CD4-positive, alpha-beta T cell treated with Interleukin-1 beta for 1 hour (primary cell): ENCODE measurements at regions not wholly inside any gene's neighbourhood (a gene's known extent, or its start where the extent isn't known, plus 50 kb on each side); places are given as distances from the start of the nearest gene placed in this dataset.
"Not testable (repeated sequence)": the region's sequence is repeated elsewhere in the genome, so short reads cannot be mapped to it uniquely, and the experiment has no call there.

ENCODE experiments used
- DNase-seq, 2 donors: peaks; one replicate each; pipeline ENCODE4 v3.0.0-alpha.2; 2020 to 2022

- DNase-seq, result peak in 1 of 2 donors; percentile 6
Measured at GRCh38 chr20:48350313-48350988, 477.3 kb downstream of the PREX1 start.

- DNase-seq, result no peak
Measured at GRCh38 chr20:48349656-48350055, 478.1 kb downstream of the PREX1 start.

GRCh38 chr20:48348022-48348421, 479.8 kb downstream of the PREX1 start:
- no peak for DNase-seq

DNA sequence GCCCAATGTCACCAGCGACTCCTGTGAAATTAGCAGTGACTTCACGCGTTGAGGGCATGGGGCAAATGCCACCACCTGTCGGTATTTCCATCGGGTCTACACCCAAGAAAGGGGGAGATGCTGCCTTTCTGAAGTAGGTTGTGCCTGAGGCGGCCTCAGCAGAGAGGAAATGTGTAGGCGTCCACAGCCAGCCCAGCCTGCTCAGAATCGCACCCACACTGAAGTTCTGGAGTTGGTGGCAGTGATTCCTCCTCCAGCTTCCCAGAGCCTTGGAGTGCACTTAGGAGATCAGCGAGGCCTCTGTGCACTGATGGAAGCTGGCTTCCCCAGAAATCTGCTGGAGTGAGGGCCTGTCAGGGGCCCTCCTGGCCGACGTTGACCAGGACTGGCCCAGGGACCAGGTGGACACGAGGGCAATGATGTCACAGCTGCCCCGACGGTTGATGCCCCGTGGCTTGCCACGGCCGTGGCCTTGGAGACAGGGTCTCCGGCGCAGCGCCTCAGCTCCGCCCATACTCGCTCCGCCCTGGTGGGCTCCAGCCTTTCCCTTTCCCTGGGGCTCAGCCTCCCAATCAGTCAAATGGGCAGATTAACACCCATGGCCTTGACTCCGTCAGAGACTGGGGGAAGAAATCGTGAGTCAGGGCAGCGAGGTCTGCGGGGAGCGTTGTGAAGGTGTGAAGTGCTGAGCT, 484.8 kb downstream of the PREX1 start:
- DNase-seq, result no peak

DNA sequence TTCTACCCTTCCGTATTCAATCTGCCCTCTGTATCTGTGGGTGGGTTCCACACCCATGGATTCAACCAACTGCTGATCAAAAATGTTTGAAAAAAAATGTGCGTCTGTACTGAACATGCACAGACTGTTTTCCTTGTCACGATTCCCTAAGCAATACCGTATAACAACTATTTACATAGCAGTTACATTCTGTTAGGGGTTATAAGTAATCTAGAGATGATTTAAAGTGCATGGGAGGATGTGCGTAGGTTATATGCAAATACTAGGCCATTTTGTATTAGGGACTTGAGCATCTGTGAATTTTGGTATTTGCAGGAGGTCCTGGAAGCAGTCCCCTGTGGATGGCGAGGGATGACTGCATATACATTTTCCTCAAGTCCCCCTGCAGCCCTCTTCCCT, 486.9 kb downstream of the PREX1 start:
- no peak for DNase-seq

DNA sequence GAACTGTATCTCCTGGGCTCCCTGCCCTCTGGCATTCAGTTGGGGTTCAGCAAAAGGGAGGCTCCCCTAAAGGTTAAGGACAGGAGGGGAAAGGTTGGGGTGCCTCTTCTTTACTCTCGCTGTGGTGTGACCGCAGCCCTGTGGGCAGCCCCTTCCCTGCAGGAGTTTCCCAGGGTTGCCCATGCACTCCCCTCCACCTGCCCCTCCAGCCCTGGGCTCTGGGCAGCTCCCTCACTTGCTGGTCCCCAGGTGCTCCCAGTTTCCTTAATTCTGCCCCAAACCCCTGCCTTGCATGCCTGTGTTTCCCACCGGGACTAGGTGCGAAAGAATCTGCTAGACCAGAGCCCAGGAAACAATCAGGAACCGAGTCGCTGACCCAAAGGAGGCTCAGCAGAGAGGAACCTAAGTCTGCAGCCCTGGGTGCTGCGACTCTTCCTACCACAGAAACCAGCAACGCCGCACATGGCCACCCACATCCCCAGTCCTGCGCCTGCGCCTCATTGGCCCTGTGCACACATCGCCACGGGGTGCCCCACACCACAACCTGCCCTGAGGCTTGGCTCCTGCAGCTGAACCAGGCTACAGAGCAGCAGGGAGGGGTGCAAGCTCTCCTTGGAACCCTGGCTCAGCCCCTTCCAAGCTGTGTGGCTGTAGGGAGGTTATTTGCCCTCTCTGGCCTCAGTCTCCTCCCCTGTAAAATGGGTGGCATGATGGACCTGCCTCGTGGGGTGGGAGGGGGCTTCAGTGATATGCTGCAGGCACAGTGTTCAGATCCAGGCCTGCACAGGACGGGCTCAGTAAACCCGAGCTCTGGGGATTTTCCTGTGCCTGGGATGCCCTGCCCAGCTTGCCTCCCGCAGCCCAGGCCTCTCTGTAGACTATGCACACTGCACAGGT, 487.6 kb downstream of the PREX1 start:
- DNase-seq, result no peak

- no peak for DNase-seq
Measured at GRCh38 chr20:48339190-48339985, 488.4 kb downstream of the PREX1 start.

DNA sequence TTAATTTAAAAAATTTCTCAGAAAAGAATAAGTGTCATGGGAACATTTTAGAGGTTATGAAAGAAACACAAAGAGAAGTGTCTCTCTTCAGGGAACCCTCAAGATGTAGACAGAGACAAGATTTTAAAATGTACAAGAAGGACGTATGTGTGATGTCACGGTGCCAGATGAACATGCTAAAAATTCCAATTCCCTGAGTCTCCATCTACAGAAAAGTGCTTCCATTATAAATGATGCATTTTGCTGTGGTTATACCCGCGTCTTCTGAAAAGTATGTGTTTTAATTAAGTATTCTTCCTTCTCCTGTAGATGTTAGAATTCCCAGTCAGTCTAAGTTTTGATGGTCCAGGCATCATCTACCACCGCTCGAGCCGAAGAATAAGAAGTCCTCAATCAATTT, 489.1 kb downstream of the PREX1 start:
- DNase-seq, result no peak

DNA sequence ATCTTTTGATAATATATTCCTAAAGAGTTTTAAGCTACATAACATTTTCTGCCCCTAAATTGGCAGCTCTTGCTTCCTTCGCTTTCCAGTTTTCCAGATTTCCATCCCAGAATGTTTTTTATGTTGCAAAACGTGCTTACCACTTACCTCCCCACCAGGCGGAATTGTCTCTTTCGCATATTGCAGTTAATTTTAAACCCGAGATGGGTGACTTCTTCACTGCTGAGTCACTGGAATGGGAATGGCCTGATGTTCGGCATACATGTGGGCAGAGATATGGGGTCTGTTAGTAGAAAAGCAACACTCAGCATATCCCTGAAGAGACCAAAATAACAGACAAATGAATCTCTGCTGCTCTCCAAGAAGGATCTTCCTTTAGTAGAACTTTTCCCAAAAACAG, 491.2 kb downstream of the PREX1 start:
- no peak for DNase-seq

GRCh38 chr20:48335308-48336050, 492.3 kb downstream of the PREX1 start:
- no peak for DNase-seq

GRCh38 chr20:48333707-48334106, 494.1 kb downstream of the PREX1 start:
- DNase-seq, result no peak

- DNase-seq, result no peak
Measured at GRCh38 chr20:48332555-48332954, 495.2 kb downstream of the PREX1 start.

- no peak for DNase-seq
Measured at GRCh38 chr20:48331518-48332286, 496.1 kb downstream of the PREX1 start.

GRCh38 chr20:48329676-48330664, 497.8 kb downstream of the PREX1 start:
- no peak for DNase-seq

DNA sequence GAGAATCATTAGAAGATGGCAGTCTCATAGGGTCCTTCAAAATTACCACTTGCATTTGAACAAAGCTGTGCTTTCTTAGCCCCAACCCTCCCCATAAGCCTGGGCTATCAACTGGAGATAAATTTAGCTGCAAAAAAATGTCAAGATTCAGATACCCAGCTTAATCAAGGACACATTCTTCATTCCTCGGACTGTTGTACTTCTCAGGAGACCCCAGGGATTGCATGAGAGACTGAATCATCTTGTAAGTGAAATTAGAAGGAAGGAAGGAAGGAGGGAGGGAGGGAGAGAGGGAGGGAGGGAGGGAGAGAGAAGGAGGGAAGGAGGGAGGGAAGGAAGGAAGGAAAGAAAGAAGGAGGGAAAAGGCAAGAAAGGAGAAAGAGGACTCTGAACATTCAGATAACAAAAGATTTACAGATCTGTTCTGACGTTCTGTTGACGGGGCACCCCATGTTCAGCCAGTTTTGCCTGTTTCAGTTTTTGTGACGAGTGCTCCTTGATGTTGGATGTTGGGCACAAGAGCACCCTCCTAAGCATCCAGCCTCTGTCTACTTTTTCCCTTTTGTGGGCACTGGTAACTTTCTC, 498.7 kb downstream of the PREX1 start:
- DNase-seq, result no peak

GRCh38 chr20:48327848-48328247, 500.0 kb downstream of the PREX1 start:
- not testable (repeated sequence) for DNase-seq

DNA sequence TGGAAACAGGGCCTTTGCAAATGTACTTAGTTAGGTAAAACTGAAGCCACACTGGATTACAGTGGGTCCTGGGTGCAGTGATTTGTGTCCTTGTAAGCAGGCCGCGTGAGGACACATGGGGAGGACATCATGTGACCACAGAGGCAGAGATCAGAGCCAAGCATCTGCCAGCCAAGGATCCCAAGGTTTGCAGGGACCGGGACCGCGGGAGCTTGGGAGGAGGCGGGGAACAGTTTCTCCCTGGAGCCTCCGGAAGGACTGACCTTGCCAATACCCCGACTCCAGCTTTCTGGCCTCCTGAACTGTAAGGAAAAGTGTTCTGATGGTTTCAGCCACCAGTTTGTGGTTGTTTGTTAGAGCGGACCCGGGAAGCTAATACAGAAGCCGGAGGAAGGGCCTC, 500.9 kb downstream of the PREX1 start:
- no peak for DNase-seq

GRCh38 chr20:48326434-48326691, 501.4 kb downstream of the PREX1 start:
- no peak for DNase-seq

- DNase-seq, result no peak
Measured at GRCh38 chr20:48325656-48326433, 502.0 kb downstream of the PREX1 start.
